DOHH2 (cell line): ENCODE measurements at regions not wholly inside any gene's neighbourhood (a gene's known extent, or its start where the extent isn't known, plus 50 kb on each side); places are given as distances from the start of the nearest gene placed in this dataset.

Experiments used
- H3F3A ChIP-seq: fragments of 200-600 bp; sonication (generic), shearing (Covaris generic); 2 replicates; pipeline ENCODE4 v1.6.0; 2016; ENCODE audit warnings: antibody characterized with exemption, mild to moderate bottlenecking; ENCODE audit not compliant: control insufficient read depth, insufficient read depth
- H3K27ac ChIP-seq: fragments of 200-600 bp; sonication (generic); 2 replicates; pipeline ENCODE4 v1.5.1; 2014; ENCODE audit warnings: low read depth, mild to moderate bottlenecking, low read length, moderate library complexity
- H3K27me3 ChIP-seq: fragments of 200-600 bp; sonication (generic); 2 replicates; pipeline ENCODE4 v1.6.1; 2014; ENCODE audit warnings: mild to moderate bottlenecking, low read length, mixed read lengths; ENCODE audit not compliant: control insufficient read depth
- H3K36me3 ChIP-seq: fragments of 200-600 bp; sonication (generic); 2 replicates; pipeline ENCODE4 v1.6.1; 2014; ENCODE audit warnings: mild to moderate bottlenecking, low read length, moderate library complexity, mixed read lengths; ENCODE audit not compliant: control insufficient read depth
- H3K4me1 ChIP-seq: fragments of 200-600 bp; sonication (generic); 2 replicates; pipeline ENCODE4 v1.6.1; 2014; ENCODE audit warnings: mild to moderate bottlenecking, low read length, mixed read lengths; ENCODE audit not compliant: control insufficient read depth
- H3K4me2 ChIP-seq: fragments of 200-600 bp; sonication (generic); 2 replicates; pipeline ENCODE4 v1.6.0; 2014; ENCODE audit warnings: mild to moderate bottlenecking, low read length, moderate library complexity
- H3K4me3 ChIP-seq: fragments of 200-600 bp; sonication (generic); 2 replicates; pipeline ENCODE4 v1.5.1; 2014; ENCODE audit warnings: mild to moderate bottlenecking, low read length, mixed read lengths
- H3K79me2 ChIP-seq: fragments of 200-600 bp; sonication (generic); 2 replicates; pipeline ENCODE4 v1.6.1; 2014; ENCODE audit warnings: mild to moderate bottlenecking, low read length, mixed read lengths; ENCODE audit not compliant: control insufficient read depth
- H3K9me2 ChIP-seq: fragments of 200-600 bp; sonication (generic); replicated peaks from 2 replicates; pipeline ENCODE4 v1.6.1; 2014; ENCODE audit warnings: mild to moderate bottlenecking, low read length, mixed read lengths; ENCODE audit not compliant: control insufficient read depth
- H3K9me3 ChIP-seq: fragments of 200-600 bp; sonication (generic); 2 replicates; pipeline ENCODE4 v1.6.1; 2014; ENCODE audit warnings: antibody characterized with exemption, low read length, mixed read lengths; ENCODE audit not compliant: control insufficient read depth, insufficient read depth
- H4K20me1 ChIP-seq: fragments of 200-600 bp; sonication (generic); 2 replicates; pipeline ENCODE4 v1.6.0; 2014; ENCODE audit warnings: low read depth, mild to moderate bottlenecking, antibody characterized with exemption, low read length, moderate library complexity; ENCODE audit not compliant: control insufficient read depth, insufficient read depth
- CTCF ChIP-seq: fragments of 200-600 bp; sonication (generic); IDR thresholded peaks from one replicate; pipeline ENCODE4 v1.5.1; 2014; ENCODE audit warnings: antibody characterized with exemption, mild to moderate bottlenecking, low read depth, low read length; ENCODE audit not compliant: poor library complexity, severe bottlenecking
- EZH2phosphoT487 ChIP-seq: fragments of 200-600 bp; sonication (generic); IDR thresholded peaks from 2 replicates; pipeline ENCODE4 v1.6.1; 2017; ENCODE audit warnings: borderline replicate concordance, mild to moderate bottlenecking, antibody characterized with exemption, low read length, moderate library complexity, mixed read lengths

DNA sequence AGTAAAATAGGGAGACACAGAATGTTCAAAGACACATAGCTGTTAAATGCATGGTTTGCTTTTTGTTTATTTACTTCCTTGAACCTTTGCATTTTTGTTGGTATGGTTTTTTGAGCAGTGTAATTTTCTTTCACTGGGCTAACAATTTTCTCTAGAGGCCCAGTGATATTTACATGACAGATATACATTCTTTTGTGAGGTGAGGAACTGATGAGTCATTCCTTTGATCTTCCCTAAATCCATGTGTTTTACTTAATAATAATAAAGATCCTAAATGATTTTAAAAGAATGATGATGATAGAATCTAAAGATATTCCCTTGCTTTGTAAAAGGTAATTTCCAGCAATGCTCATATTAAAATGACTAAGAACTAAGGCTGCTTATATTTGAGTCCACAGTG lies 188.5 kb upstream of the ANK3 start:
- no peak for TF ChIP-seq EZH2phosphoT487
- TF ChIP-seq CTCF, result no peak
- no peaks in the 10 kb centered on the region for H3K9me3 ChIP-seq
- no peaks in the 10 kb centered on the region for H3K79me2 ChIP-seq

GRCh38 chr10:60576130-60577069 lies 186.7 kb upstream of the ANK3 start:
- no peaks in the 10 kb centered on the region for H3K4me1 ChIP-seq
- no peak overlapping the region for H3K27ac ChIP-seq
- H3K4me2 ChIP-seq, result no peak overlapping the region

More for the DNA sequence above, 188.5 kb upstream of the ANK3 start:
- Histone ChIP-seq H3K36me3 (no peaks in the 10 kb centered on the region), H4K20me1 (no peaks in the 10 kb centered on the region), H3K4me3 (no peak overlapping the region), H3K27me3 (peaks cover 16% of the 10 kb centered on the region), H3K4me2 (no peak overlapping the region), H3K4me1 (no peaks in the 10 kb centered on the region), H3F3A (no peaks in the 10 kb centered on the region), H3K27ac (no peak overlapping the region), H3K9me2 (no peaks in the 10 kb centered on the region)

DNA sequence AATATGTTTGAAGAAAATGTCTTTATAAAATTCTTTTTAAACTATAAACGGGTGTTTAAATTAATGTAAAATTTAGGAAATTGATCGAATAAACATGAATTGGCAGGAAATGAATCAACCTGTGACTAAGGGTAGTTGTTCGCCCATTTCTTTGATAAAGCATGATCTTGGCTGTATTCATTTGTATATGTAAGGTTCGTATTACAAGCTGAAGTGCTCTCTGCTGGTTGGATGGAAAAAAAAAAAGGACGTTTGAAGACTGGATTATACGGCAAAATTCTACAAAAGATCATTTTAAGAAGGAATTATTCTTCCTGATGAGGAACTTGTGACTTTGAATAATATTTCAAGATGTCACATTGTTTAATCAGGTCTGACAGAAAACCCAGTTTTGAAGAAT lies 185.4 kb upstream of the ANK3 start:
- H3K36me3 ChIP-seq, result no peaks in the 10 kb centered on the region
- TF ChIP-seq EZH2phosphoT487 (no peak), CTCF (no peak)
- H3F3A ChIP-seq, result no peaks in the 10 kb centered on the region
- no peaks in the 10 kb centered on the region for H4K20me1 ChIP-seq
- H3K4me1 ChIP-seq, result no peaks in the 10 kb centered on the region
- no peak overlapping the region for H3K4me3 ChIP-seq
- no peaks in the 10 kb centered on the region for H3K9me2 ChIP-seq
- no peaks in the 10 kb centered on the region for H3K79me2 ChIP-seq
- H3K9me3 ChIP-seq, result no peaks in the 10 kb centered on the region
- H3K27ac ChIP-seq, result no peak overlapping the region
- peaks cover 33% of the 10 kb centered on the region for H3K27me3 ChIP-seq
- H3K4me2 ChIP-seq, result no peak overlapping the region

More at GRCh38 chr10:60576130-60577069, 186.7 kb upstream of the ANK3 start:
- no peak overlapping the region for H3K4me3 ChIP-seq
- H3K9me2 ChIP-seq, result no peaks in the 10 kb centered on the region
- peaks cover 29% of the 10 kb centered on the region for H3K27me3 ChIP-seq
- H3F3A ChIP-seq, result no peaks in the 10 kb centered on the region
- H4K20me1 ChIP-seq, result no peaks in the 10 kb centered on the region
- no peaks in the 10 kb centered on the region for H3K36me3 ChIP-seq
- no peaks in the 10 kb centered on the region for H3K79me2 ChIP-seq
- TF ChIP-seq EZH2phosphoT487 (no peak), CTCF (no peak)
- no peaks in the 10 kb centered on the region for H3K9me3 ChIP-seq
